ENCODE measurements at regions not wholly inside any gene's neighbourhood (a gene's known extent, or its start where the extent isn't known, plus 50 kb on each side); places are given as distances from the start of the nearest gene placed in this dataset.
"Not testable (repeated sequence)": the region's sequence is repeated elsewhere in the genome, so short reads cannot be mapped to it uniquely, and the experiment has no call there.

DNA sequence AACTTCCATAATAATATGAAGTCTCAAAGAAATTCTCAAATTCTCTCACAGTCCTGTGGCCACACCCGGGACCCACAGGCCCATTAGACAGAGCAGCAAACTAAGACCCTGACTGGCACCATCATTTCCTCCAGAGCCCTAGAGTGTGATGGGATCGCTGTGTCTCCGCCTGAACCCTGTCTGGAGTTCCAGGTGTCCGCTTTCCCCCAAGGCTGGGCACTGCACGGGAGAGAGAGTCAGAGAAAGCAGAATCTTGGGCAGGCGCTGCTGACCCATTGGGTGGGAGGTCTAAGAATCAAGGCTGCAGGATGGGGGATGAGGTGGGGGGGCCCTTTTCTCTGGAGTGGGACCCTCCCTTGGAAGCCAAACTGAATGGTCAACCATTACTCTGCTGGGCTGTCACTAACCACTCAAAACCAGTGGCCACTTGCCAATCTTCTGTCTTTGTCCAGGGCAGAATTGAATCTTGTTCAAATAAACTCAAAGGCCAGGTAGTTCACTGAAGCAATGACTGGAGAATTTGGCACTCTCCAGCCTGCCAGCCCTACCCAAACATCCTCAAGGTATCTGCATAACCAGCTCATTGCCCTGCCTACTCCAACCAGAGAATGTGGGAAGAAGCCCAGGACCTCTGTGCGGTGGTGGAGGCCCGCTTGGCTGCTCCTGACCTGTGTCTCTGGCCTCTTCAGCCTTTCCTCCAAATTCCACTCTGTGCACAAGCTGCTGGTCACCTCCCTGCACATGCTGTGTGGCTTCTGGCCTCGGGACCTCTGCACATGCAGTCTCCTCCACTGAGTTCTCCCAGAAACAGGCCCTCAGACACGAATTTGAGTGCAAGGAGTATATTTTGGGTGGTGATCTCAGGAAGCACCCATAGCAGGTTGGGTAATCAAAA lies 141.1 kb downstream of the CEBPB start:
- no peak for DNase-seq

GRCh38 chr20:50332491-50332980 lies 141.9 kb downstream of the CEBPB start:
- no peak for DNase-seq

GRCh38 chr20:50333131-50333670 lies 142.6 kb downstream of the CEBPB start:
- DNase-seq: no peak

DNA sequence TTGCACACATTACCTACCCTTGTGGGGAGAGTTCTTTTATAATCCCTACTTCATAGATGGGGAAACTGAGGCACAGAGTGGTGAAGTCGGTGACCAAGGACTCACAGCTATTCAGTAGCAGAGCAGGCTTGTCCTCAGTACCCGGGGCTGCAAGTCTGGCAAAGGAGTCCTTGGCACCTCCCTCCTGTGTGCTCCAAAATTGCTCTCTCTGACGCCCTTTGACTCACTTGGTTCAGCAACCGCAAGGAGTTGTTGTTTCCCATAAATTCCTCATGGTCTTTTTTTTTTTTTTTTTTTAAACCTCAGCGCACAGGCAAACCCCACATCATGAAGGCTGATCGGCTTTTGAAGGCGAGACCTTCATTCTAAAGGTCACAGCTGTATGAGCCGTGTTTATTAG lies 143.2 kb downstream of the CEBPB start:
- DNase-seq: no peak

GRCh38 chr20:50334512-50334911 lies 143.9 kb downstream of the CEBPB start:
- not testable (repeated sequence) for DNase-seq

DNA sequence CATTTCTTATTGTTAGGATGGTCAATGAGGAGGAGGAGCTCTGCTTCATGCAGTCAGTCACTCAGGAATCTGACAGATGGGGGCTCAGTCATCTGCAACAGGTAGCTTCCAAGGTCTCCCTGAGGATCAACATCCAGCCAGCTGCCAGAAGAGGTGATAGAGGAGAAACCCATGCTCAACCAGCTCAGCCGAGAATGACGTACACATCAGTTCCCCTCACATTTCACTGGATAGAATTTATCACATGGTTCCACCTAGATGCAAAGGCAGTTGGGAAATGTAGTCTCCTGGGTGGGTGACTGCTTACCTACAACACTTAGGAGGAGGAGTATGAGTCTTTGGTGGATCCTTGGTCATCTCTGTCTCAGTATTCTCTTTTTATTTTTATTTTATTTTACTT lies 144.5 kb downstream of the CEBPB start:
- DNase-seq: peak; percentile 8

GRCh38 chr20:50335866-50336265 lies 145.2 kb downstream of the CEBPB start:
- DNase-seq: no peak

- DNase-seq: no peak
Observed at GRCh38 chr20:50336661-50337060, 146.0 kb downstream of the CEBPB start.

GRCh38 chr20:50337521-50338466 lies 147.2 kb downstream of the CEBPB start:
- no peak for DNase-seq

DNA sequence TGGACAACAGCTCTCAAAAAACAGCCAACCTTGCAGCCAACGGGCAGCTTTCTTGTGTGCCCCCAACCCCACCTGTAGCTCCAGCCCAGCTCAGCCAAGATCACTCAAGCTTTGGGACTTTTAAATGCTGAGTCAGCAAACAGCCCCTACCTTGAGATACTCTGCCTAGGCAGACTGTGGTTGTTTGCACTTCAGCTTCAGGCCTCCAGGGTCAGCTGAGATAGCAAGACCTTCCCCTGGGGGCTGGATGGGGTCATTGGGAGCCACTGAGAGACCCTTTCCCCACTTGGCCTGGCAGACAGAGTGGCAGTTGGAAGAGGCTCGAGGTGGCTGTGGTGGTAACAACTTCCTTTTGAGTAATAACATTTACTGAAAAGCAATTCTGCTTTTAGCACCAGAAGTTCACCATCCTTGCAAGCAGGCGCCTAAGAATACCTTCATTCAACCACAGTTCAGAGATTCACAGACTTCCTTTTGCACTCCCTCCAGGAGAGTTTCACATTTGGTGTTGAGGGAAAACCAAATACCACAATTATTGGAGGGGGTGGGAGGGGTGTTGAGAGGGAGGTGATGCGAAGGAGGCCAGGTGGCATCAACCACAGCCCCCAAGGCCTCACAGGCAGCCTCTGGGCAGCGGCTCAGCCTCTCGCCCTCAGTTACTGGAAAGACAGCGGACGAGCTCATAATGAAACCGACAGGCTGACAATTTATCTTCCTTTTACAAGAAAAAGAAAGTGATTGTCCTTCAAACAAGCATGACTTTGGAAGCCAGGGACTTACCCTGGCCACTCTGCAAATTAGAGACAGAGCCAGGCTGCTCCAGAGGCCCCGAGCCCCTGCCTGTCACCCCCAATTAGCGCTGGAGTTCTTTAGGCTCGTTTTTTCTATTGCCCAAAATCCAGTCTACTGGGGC lies 148.1 kb downstream of the CEBPB start:
- no peak for DNase-seq

- DNase-seq: no peak
Observed at GRCh38 chr20:50339466-50339901, 148.9 kb downstream of the CEBPB start.

- no peak for DNase-seq
Observed at GRCh38 chr20:50340541-50340940, 149.9 kb downstream of the CEBPB start.

GRCh38 chr20:50341050-50341449 lies 150.4 kb downstream of the CEBPB start:
- no peak for DNase-seq

DNA sequence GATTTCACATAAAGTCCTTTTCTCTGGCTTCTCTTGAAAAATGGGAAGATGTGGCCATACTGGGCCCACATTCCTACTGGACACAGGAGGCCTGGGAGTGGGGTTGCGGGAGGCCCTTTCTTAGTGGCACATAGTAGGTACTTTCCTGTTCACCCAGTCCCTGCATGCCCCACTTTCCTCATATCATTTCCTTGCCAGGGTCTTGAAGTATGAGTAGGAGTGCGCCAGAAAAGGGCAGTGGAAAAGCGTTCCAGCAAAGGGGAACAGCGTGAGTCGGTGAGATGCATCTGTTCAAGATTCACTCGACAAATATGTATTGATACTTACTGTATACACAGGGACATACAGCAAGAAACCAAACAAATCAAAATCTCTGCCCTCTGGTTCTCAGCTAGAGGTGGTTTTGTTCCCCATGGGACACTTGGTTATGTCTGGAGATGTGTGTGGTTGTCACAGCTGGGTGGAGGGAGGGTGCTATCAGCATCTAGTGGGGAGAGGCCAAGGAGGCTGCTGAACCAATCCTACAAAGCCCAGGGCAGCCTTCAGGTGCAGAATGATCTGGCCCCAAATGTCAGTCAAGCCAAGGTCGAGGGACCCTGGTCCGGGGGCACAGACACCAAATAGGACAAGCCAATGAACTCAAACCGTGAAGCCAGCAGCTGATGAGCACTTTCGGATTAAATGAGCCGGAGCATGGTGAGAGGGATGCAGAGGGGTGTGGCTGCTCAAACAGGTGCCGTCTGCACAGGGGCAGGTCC lies 151.4 kb downstream of the CEBPB start:
- DNase-seq: peak; percentile 48

DNA sequence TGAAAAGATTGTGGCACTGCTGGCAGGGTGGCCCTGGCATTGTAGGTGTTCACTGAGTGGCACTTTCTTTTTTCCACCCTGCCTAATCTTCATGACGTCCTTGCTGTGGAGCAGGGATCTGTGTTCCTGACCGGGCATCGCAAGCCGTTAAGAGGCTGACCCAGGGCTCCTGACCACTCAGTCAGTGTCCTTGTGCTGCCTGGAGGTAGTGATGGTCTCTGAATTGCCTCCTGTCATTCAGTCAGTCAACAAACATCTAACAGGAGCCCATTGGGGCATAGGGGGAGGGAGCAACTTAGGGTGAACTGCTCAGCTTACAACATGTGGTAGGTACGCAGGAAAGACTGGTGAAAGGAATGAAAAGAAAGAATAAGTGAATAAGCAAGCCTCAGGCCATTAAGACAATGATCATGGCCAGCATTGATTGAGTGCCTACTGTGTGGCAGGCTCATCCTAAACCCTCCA lies 152.0 kb downstream of the CEBPB start:
- DNase-seq: no peak

- DNase-seq: no peak
Observed at GRCh38 chr20:50343125-50343489, 152.5 kb downstream of the CEBPB start.

DNA sequence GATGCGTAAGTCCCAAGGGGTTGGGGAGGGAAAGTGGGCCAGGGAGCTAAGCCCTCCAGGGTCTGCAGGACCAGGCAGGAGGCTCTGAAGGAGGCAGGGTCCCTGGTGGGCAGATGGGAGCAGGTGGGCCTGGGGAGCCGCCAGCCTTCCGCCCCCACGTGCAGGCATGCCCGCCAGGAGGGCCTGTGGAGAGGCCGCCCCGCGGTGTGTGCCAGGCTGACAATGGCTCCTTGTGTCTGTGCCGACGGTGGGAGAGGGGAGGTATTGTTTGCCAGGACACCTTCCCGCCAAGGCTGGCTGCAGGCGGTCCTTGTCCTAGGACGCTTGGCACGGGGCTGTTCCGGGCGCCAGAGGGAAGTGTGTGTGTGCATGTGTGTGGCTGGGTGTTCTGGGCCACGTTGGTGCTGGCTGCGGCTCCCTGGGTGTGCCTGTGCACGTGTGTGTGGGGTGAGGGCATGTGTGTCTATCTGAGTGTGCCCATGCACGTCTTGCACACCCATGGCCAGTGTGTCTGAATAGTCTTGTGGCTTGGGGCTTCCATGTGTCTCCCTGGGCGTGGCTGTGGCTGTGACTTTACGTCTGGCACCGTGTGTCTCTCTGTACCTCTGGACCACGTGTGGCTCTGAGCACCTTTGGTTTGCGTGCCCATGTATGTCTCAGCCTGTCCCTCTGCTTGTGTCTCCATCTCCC lies 153.0 kb downstream of the CEBPB start:
- no peak for DNase-seq

GRCh38 chr20:50344232-50345071 lies 153.8 kb downstream of the CEBPB start:
- DNase-seq: no peak

- no peak for DNase-seq
Observed at GRCh38 chr20:50345712-50346373, 155.2 kb downstream of the CEBPB start.
